ENCODE measurements at regions not wholly inside any gene's neighbourhood (a gene's known extent, or its start where the extent isn't known, plus 50 kb on each side); places are given as distances from the start of the nearest gene placed in this dataset.

DNA sequence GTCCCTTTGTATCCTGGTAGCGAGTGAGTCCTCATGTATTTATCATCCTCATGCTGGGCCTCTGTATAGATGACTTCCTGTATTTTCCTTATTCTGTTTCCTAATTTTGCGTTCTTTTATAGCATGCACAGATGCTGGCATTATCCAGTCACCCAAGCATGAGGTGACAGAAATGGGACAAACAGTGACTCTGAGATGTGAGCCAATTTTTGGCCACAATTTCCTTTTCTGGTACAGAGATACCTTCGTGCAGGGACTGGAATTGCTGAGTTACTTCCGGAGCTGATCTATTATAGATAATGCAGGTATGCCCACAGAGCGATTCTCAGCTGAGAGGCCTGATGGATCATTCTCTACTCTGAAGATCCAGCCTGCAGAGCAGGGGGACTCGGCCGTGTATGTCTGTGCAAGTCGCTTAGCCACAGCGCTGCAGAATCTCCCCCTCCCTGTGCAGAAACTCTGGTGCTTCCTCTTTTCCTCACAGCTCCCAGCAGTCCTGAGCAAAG, 183.1 kb upstream of the PRSS58 start:
- no peaks in the 10 kb centered on the region for H3K9me3 ChIP-seq
- H3K4me3 ChIP-seq, result no peak overlapping the region
- H3K36me3 ChIP-seq, result no peaks in the 10 kb centered on the region
- TF ChIP-seq POLR2A (IDR thresholded peaks at IDR 0.05) (no peak), POLR2AphosphoS5 (IDR thresholded peaks at IDR 0.05) (no peak), EP300 (IDR thresholded peaks at IDR 0.05) (no peak)
- TF ChIP-seq, protein P1, sequence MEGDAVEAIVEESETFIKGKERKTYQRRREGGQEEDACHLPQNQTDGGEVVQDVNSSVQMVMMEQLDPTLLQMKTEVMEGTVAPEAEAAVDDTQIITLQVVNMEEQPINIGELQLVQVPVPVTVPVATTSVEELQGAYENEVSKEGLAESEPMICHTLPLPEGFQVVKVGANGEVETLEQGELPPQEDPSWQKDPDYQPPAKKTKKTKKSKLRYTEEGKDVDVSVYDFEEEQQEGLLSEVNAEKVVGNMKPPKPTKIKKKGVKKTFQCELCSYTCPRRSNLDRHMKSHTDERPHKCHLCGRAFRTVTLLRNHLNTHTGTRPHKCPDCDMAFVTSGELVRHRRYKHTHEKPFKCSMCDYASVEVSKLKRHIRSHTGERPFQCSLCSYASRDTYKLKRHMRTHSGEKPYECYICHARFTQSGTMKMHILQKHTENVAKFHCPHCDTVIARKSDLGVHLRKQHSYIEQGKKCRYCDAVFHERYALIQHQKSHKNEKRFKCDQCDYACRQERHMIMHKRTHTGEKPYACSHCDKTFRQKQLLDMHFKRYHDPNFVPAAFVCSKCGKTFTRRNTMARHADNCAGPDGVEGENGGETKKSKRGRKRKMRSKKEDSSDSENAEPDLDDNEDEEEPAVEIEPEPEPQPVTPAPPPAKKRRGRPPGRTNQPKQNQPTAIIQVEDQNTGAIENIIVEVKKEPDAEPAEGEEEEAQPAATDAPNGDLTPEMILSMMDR (IDR thresholded peaks at IDR 0.05), result no peak
- H3K27me3 ChIP-seq, result peaks cover 0 to 5% (median 0%) of the 10 kb centered on the region in 3 donors
- H3K4me1 ChIP-seq, result peaks cover 0 to 12% (median 0%) of the 10 kb centered on the region in 4 donors
- WGBS, 5 donors, result 58 to 68% (median 62%) methylated on average over 9 of the region's 9 CpGs
- H3K27ac ChIP-seq, result no peak overlapping the region
- DNase-seq, result no peak
- intact Hi-C loops (cut with DNase I; ENCODE audit: low total_unique reads), result no loop called here

DNA sequence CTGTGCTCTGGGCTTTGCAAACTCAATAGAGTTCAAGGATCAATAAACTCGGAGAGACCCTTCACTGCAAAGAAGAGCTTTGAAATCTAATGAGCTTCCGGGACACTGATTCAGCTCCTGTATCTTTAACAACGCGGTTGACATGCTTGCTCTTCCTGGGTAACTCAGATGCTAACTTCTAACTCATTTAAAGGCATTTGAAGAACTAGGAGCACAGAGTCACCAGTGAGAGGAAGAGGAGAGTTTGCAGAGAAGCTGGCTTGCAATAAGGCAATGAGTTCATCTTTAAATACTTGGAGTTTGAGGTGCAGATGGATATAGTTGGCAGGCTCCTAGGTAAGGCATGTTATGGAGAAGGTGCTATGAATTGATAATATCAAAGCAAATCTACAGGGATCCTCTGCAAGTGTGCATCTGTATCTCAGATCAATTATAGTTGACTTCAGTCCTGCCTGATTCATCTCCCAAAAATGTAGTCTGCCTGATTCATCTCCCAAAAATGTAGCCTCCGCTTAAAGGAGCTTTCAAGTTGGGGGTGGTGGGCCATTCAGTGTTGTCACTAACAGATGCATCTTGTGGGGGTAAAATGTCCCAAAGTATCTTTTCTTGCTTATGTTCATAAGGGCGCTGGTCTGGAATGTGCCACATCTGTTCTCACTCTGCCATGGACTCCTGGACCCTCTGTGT, 182.5 kb upstream of the PRSS58 start:
- 74 to 82% (median 78%) methylated on average over 6 of the region's 6 CpGs for WGBS, 5 donors
- no peak for DNase-seq
- TF ChIP-seq EP300 (IDR thresholded peaks at IDR 0.05) (no peak), POLR2A (IDR thresholded peaks at IDR 0.05) (no peak), POLR2AphosphoS5 (IDR thresholded peaks at IDR 0.05) (no peak)
- TF ChIP-seq, protein P1 (IDR thresholded peaks at IDR 0.05), result no peak
- Histone ChIP-seq H3K27me3 (peaks cover 0 to 5% (median 0%) of the 10 kb centered on the region in 3 donors), H3K4me1 (peaks cover 0 to 12% (median 0%) of the 10 kb centered on the region in 4 donors), H3K9me3 (no peaks in the 10 kb centered on the region), H3K4me3 (no peak overlapping the region), H3K27ac (no peak overlapping the region), H3K36me3 (no peaks in the 10 kb centered on the region)
- intact Hi-C loops (cut with DNase I; ENCODE audit: low total_unique reads), result no loop called here

DNA sequence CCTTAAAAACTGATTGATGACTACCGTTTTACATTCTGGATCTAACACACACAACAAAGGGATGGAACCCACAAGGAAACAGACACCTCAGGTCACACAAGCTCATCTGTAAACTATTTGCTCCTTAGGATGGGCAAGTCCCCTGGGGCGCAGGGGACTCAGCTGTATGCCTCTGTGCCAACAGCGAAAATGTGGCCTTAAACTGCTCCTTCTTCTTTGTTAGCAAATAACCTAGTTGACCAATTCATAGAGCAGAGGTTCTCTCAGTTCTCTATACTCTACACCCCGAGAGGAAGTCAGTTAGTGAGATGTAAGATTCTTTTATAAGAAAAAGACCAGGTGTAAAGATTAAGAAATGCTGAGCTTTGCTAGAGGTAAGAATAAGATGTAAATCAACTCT, 181.9 kb upstream of the PRSS58 start:
- 71 to 91% (median 88%) methylated on average over 4 of the region's 4 CpGs for WGBS, 5 donors
- Histone ChIP-seq H3K27ac (no peak overlapping the region), H3K4me3 (no peak overlapping the region), H3K27me3 (no peaks in the 10 kb centered on the region), H3K9me3 (no peaks in the 10 kb centered on the region), H3K36me3 (no peaks in the 10 kb centered on the region), H3K4me1 (peaks cover 0 to 12% (median 0%) of the 10 kb centered on the region in 4 donors)
- intact Hi-C loops (cut with DNase I; ENCODE audit: low total_unique reads), result no loop called here
- DNase-seq, result no peak
- TF ChIP-seq POLR2A (IDR thresholded peaks at IDR 0.05) (no peak), EP300 (IDR thresholded peaks at IDR 0.05) (no peak), POLR2AphosphoS5 (IDR thresholded peaks at IDR 0.05) (no peak)
- TF ChIP-seq, protein P1 (IDR thresholded peaks at IDR 0.05), result no peak

DNA sequence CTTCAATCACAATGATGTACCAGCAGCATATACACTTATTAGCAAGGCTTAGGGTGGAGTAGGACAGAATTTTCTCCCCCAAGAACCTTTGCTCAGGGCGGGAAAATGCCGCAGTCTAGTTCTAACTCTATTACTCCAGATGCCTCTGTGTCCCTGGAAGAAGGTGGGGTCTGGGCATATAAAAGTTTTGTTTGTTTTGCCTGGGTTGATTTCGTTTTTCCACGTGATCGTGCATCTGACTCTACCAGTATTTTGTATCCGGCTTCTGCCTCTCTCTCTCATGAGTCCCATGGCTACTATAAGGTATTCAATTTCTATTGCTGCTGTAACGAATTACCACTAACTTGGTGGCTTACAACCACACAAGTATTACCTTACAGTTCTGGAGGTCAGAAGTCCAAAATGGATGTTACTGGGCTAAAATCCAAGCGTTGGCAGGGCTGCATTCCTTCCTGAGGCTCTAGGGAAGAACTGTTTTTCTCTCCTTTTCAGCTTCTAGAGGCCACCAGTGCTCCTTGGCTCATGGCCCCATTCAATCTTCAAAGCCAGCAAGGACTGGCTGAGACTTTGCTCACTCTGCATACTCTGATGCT, 181.2 kb upstream of the PRSS58 start:
- Histone ChIP-seq H3K9me3 (no peaks in the 10 kb centered on the region), H3K4me3 (no peak overlapping the region), H3K36me3 (no peaks in the 10 kb centered on the region), H3K4me1 (peaks cover 0 to 12% (median 0%) of the 10 kb centered on the region in 4 donors), H3K27me3 (no peaks in the 10 kb centered on the region), H3K27ac (no peak overlapping the region)
- intact Hi-C loops (cut with DNase I; ENCODE audit: low total_unique reads), result no loop called here
- 59 to 89% (median 71%) methylated on average over 8 of the region's 8 CpGs for WGBS, 5 donors
- DNase-seq, result no peak
- TF ChIP-seq EP300 (IDR thresholded peaks at IDR 0.05) (no peak), POLR2A (IDR thresholded peaks at IDR 0.05) (no peak), POLR2AphosphoS5 (IDR thresholded peaks at IDR 0.05) (no peak)
- TF ChIP-seq, protein P1 (IDR thresholded peaks at IDR 0.05), result no peak
